ENCODE measurements at regions not wholly inside any gene's neighbourhood (a gene's known extent, or its start where the extent isn't known, plus 50 kb on each side); places are given as distances from the start of the nearest gene placed in this dataset.

DNA sequence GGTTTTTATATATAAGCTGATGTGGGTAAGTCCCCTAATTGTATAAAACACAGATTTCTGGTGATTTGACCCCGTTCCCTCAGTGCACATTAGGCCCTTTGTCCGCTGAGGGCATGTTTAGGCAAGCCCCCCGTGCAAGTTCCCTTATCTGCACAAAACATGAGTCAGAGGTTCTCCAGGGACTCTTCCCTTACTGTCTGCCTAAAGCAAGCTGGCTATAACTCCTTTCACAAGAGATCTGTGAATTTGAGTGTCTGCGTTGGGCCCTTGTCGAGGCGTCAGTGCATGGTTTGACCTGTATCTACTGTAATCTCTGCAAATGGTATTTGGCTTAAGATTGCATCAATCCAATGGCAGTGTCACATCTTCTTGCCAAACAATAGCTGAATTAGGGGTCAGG is 712.8 kb downstream of the CDH8 start:
- no peak for DNase-seq (ENCODE audit: low spot score)

DNA sequence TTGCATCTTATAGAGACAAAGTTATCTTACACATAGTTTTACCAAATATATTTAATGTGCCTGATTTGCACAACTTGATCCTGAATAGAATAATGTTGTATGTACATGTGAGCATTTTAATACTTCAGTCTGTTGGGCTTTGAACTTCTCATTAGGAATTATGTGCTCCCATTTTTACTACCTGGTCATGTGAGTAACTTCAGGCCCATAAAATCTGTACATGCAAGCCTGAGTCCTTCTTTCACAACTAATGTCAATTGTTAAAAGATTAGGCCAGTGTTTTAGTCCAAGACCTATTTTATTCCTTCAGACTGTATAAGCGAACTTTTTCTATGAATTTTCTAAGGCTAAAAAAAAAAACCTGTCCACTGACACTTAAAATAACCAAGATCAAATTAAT is 715.4 kb downstream of the CDH8 start:
- DNase-seq (ENCODE audit: low spot score): no peak

DNA sequence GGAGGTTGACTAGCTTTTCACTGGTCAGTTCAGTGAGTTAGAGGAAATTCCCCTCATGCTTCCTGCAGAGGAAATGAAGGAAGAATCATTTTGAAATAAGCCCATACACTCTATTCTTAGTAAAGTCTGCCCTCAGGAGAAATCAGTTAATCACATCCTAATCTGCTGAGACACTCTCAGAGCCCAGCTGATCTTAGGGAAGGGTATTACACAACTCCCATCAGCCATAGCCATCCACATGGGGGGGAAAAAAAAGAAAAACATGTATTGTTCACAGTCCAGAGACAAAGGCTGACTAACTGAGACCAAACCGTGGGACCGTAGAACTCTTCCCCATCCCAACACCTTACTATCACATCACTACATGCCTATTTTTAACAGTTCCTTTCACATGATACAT is 722.3 kb downstream of the CDH8 start:
- peak; percentile 69 for DNase-seq (ENCODE audit: low spot score)

DNA sequence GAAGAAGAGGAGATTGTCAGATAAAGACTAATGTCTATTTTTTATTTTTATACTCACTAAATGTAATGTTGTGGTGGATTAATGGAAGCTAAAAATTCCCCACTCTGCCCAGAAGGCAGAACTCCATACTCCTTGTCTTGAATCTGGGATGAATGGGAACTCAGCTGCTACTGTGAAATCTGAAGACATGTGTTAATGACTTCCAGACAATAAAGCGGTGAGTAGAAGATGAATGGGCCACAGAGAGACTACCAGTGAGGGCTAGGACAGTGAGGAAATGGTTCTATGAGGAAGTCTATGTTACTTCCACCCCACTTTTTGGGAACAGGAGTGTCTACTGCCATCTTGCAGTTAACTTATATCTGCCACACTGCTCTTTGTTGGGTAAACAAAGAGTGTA is 726.9 kb downstream of the CDH8 start:
- no peak for DNase-seq (ENCODE audit: low spot score)

DNA sequence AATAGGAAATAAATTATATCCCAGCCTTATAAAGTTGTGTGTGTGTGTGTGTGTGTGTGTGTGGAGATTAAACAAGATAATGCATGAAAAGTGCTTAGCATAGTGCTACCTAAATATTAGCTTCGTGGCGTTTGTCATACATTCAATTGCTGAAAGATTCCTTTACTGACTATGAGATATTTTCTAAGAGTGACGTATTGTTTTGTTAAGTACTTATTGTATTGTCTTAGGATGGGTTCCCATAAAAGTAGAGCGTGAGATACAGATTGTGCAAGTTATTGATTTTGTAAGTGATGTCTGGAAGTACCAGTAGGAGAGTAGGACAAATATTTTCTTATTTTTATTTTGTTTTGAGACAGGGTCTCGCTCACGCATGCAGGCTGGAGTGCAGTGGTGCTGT is 730.0 kb downstream of the CDH8 start:
- no peak for DNase-seq (ENCODE audit: low spot score)

DNA sequence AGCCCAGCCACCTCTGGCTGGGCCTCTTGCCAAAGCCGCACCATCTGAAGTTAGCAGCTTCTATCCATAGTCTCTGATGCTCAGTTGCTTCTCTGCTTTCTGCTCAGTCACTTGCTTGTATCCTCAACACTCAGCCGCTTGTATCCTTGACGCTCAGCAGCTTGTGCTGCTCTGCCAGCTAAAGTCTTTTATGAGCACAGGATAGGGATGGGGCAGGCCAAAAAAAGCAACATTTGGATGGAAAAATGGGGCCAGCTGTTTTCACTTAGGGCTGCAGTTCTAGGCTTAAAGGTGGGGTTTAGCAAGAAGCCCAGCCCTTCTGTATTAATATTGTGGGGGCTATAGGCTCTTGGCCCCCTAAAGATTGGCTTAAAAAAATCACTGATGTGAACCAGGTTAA is 739.4 kb downstream of the CDH8 start:
- no peak for DNase-seq (ENCODE audit: low spot score)

DNA sequence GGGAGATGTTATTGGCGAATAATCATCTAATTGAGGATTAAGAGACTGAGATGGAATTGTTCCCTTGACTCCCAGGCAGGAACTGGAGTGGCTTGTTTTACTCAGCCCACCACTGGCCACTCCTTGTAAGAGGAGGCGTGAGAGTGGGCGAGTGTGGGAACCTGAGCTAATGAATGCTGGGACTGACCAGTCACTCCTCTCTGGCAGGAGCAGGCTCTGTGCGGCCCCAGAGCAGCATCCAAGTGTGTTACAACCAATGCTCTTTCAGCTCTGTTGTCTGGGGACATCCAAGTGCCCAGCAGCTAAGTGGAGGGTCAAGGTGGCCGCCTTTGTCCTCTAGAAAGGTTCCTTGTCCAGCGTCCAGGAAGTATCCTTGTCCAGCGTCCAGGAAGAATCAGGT is 739.9 kb downstream of the CDH8 start:
- no peak for DNase-seq (ENCODE audit: low spot score)

DNA sequence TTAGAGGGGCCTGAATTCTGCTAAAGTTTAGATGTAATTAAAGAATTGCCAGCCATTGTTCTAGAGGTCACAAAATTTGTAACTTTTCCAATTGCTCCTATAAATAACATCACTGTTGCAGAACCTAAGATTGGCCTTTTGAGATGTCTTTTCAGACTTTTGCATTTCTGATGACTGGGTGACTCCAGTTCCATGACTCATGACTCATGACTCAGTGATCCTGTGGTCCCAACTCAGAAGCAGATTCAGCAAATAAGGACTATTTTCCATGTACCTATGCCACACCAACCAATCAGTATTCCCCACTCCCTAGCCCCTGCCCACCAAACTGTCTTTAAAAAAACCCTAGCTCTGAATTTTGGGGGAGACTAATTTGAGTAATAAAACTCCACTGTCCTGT is 740.9 kb downstream of the CDH8 start:
- no peak for DNase-seq (ENCODE audit: low spot score)

DNA sequence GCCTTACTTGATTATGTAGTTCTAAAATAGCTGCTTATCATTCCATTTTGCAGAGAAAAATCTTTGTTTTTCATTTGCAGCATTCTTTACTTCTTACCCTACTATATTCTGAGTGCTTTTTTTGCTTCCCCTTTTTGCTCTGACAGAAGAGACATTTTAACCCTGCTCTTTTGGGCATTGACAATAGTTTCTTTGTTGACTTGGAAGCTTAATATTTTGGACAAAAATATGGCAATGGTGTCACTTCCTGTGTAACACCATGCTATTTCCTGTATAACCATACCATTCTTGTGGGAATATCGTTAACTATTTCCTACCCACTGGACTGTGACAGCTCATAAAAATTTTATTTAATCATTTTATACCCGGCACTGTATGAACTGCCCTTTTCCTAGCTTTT is 747.1 kb downstream of the CDH8 start:
- no peak for DNase-seq (ENCODE audit: low spot score)

DNA sequence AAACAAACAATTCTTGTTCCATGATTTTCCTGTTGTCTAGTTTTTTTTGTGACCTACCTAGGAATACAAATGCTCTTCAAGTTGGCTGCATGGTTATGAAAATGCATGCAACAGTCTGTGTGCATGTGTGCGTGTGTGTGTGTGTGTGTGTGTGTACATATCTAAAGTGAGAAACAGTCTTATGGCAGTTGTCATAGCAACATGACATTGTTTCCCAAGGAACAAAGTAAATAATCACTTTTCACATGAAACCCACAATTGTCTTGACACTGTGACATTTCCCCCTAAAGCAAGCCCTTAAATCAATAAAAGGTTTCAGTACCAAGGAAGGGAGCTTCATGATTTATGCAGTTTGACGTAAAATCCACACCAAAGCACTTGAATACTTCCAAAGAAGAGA is 758.4 kb downstream of the CDH8 start:
- DNase-seq (ENCODE audit: low spot score): no peak

DNA sequence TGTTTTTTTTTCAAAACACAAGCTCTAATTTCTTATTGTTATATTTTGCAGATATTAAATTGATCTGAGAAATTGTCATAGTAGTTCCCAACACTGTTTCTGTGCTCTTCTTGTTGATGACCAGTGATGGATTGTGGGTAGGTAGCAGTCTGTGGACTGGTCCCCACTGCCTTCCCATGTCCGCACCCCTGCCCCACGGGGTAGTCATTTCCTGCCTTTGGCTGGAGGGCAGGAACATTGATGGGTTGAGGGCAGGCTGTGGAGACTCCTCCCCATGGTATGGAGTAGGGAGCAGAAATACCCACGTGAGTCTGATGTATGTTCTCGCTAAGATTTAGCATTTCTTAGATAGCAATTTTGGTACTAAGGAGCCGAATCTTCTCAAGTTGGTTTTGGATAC is 762.0 kb downstream of the CDH8 start:
- DNase-seq (ENCODE audit: low spot score): no peak

DNA sequence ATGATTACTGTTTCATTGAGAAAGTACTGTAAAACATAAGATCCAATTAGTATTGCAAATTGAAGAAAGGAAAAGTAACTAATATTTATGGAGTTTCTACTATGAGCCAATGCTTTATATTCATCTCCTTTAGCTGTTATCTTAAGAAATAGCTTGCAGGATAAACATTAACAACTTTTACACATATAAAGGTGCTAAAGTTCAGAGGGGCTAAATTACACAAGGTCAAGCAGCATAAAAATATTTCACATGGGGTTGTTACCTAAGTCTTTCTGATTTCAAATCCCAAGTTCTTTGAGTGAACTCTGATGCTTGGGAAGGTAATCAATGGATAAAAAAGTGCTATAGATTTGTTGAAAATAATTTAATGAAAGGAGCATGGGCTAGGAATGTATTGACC is 765.5 kb downstream of the CDH8 start:
- DNase-seq (ENCODE audit: low spot score): no peak

DNA sequence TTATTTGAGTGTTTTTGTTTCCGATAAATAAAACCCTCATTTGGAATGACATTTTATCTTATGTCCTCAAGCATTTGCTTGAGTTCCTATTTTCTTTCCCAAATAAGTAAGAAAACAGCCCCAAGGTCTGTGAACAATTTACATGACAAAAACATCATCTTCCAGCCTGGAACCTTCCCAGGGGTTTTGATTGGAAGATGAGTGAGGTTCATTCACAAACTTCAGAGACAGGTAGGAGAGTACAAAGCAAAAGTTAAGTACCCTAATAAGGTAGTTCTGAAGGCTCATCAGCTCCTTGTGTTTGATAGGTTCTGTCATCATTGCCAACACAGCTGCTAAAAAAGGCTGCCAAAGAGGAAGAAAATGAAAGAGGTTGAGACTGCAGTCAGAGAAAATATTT is 772.8 kb downstream of the CDH8 start:
- DNase-seq (ENCODE audit: low spot score): no peak

DNA sequence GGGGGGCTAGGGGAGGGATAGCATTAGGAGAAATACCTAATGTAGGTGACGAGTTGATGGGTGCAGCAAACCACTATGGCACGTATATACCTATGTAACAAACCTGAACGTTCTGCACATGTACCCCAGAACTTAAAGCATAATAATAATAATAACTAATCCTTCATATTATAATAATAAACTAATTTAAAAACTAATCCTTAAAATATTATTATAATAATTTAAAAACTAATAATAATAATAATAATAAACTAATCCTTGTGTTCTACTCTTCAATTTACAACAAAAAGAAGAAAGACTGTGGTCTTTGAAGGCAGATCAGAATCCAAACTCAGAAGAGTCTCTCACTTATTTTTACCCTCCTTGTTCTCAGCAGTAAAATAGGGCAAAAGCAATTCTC is 774.9 kb downstream of the CDH8 start:
- no peak for DNase-seq (ENCODE audit: low spot score)

DNA sequence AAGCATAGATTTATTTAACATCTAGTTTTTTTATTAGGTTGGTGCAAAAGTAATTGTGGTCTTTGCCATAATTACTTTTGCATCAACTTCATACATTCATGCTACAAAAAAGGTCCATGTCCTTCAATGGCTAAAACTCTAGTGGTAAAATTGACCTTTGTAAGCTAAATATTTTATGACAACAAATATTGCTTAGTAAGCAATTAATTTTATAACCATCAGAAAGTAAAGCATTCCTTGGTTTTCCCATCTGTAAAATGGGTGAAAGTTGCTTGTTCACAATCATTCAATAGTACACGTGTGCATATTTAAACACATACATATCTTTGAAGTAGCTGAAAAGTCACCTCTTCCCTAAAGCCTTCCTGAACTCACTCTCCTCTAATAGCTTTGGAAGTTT is 789.6 kb downstream of the CDH8 start:
- no peak for DNase-seq (ENCODE audit: low spot score)

DNA sequence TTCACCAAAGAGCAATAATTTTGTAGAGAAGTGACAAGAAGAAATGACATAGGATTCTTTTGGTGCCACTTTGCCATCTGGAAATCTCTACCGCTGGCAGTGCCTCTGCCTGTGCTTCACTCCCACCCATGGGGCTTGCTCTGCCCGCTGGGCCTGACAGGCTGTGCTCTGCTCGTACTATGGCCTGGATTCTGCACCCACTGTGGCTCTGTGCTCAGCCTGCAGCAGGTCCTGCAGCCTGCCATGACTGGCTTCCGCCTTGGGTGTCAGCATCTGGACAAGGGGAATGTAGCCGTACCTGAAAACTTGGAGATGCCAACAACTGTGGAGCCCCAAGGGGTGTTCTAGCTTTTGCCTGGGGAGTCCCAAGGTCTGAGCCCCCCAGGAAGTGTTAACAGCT is 792.3 kb downstream of the CDH8 start:
- DNase-seq (ENCODE audit: low spot score): no peak

DNA sequence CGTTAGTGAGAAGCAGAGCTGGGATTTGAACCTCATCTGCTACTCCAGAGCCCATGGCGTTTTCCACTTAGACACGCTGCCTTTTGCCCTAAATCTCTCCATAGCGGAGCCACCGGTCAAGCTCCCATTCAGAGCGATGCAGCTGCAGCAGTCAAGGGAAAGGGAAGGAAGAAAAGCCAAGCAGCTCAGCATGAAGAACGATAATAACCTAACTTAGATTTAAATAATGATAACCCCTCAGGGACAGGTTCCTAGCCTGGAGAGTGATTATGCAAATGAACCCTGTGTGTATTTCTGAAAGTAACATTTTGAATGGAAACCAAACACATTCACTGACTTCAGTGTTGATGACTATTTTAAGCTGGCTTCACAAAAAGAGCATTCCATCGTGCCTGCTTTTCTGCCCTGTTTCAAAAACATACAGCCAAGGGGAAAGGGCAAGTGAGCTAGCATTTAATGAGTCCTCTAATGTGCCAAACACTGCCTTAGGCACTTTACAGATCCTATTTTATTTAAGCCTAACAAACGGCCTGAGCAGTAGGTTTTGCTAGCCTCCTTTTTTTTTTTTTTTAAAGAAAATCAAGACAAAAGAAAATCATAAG is 798.3 kb downstream of the CDH8 start:
- DNase-seq (ENCODE audit: low spot score): no peak

DNA sequence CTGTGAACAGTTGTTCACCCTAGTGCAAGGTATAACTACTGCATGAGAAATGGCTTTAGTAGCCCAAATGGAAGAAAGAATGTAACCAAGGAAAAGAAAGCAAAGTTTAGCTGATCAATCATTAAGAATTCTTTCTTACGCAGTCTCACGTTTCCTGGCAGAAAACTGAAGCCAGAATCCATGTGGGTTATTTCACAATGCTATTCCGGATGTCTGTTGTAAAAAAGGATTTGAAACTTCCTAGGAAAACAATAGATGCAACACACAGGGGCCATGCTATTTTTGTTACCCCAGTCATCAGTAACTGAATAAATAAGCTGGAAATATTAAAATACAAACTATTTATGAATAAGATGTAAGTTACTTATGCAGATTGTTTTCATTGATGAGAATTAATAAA is 802.5 kb downstream of the CDH8 start:
- DNase-seq (ENCODE audit: low spot score): no peak

DNA sequence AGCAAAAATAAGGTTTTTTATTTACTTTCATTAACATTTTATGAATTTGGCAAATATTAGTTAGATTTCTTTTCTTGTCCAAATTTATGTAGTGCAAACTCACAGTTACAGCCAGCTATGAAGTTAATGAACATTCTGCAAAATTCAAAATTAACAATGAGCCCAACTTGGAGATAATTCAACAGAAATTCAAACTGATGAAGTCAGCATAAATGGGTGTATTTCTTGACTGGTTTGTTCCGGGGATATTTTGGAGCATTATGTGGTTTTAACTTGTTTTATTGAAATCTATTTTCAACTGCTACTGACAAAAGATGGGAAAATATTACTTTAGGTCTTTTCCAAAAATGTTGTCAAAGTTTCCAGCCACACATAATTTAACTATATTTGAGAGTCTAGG is 807.9 kb downstream of the CDH8 start:
- DNase-seq (ENCODE audit: low spot score): no peak

DNA sequence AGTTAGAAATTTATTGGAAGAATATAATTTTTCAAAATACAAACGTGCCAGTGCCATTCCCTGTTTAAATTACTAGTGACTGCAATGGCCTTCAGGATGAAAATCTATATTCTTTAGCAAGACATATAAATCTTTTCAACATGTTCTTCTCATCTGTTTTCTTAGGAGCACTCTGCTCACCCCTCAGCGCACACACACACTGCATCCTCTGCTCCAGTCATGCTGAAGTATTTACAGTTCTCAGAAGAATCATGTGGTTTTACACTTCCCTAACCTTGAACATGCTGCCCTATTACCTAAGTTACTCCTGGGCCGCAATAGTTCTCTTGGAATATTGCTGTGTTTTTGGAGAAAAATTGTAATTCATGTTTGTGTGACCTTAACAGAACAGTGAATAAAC is 820.6 kb downstream of the CDH8 start:
- DNase-seq (ENCODE audit: low spot score): no peak

DNA sequence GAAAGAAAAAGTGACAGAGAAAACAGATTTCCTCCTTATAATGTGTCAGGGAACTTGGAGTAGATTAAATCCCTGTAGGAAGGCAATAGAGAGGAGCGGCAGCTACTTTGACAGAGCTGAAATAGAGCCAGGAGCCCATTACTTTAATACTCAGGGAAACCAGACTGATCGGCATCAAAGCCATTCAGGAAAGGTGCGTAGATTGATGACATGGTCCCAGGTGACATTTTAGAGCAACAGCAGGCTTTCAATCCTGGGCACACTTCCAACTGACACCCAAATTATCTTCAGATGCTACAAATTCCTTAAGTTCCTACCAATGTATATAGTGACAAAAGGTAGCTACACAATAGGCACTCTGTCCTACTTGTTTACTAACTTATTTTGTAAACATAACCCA is 821.5 kb downstream of the CDH8 start:
- DNase-seq (ENCODE audit: low spot score): no peak

DNA sequence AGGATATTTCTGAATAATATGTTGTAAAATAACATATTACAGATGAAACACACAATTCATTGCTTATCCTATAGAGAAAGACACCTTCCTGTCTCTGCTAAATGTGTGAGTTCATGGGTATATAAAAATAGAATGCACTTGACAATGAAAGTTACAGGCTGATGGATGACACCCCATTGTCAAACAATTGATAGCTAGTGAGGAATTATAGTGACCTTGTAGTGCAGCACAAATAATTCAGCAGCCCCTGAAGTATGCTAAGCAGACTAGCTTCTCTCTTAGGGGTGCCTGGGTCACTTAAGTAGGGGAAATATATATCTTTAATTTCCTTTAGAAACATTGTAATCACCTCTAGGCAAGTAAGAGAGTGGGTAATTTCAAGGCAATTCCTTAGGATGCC is 826.2 kb downstream of the CDH8 start:
- DNase-seq (ENCODE audit: low spot score): no peak

DNA sequence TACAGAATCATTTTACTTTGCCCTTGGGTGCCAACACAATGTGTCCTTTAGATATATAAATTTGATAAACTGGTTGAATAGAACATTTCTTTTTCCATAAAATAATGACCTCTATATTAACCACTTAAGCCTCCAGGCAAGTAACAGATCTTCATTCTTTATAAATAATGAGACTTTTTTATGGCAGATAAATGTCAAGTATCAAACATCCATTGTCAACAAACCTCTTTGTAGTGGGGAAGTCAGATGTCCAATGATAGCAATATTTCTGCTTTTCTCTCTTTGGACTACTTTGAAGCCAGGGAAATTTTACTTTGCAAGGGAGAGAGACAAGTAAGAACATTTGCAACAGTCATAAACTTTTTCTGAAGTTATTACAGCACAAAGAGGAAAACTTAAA is 841.2 kb downstream of the CDH8 start:
- no peak for DNase-seq (ENCODE audit: low spot score)

DNA sequence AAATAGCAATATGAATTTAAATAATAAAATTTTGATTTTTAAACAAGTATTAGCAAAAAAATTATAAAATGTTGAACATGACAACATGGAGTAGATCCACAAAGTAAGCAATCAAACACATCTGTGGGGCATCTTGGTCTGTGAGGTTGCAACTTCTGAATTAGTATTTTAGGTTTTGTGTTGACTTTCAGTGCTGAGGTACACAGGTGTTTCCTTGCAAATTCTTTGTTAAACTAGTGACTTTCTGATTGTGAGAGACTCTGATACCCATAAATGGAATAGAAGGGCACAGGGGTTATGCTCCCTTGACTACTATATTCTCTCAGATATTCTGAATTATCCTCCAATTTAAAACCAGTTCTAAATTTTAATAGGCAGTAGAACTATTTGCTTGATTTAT is 841.7 kb downstream of the CDH8 start:
- no peak for DNase-seq (ENCODE audit: low spot score)

DNA sequence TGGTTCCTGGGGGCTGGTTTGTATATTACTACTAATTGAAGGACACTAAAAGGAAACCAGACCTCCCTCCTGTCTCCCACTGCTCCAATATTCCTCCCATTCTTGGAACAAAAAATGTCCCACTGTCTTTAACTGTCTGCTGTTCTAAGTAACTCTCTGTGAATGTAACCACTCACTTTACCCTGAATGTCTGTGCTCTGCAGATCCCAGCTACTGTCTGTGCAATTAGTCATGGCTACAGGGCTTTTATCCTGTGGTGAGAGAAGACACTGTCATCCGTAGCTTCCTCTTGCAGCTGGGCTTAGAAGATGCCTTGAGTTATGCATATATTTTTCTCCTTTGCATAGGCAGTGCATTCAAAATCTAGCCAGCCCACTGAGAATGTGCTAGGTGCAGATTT is 853.8 kb downstream of the CDH8 start:
- DNase-seq (ENCODE audit: low spot score): no peak

Measured in D341Med (cell line).